22Rv1 (cell line): ENCODE measurements at regions not wholly inside any gene's neighbourhood (a gene's known extent, or its start where the extent isn't known, plus 50 kb on each side); places are given as distances from the start of the nearest gene placed in this dataset.

Experiments used
- CTCF ChIP-seq: fragments of 450-650 bp; IDR thresholded peaks from 2 replicates; pipeline ENCODE4 v1.5.1; 2017; ENCODE audit warnings: mild to moderate bottlenecking
- ZFX ChIP-seq: fragments of 450-650 bp; IDR thresholded peaks from 2 replicates; pipeline ENCODE4 v1.6.1; 2017; ENCODE audit warnings: antibody characterized with exemption, borderline replicate concordance

- TF ChIP-seq CTCF: no peak
- TF ChIP-seq ZFX: no peak
These were observed 105.6 kb upstream of the NAV2 start for GRCh38 chr11:19606856-19607655.
